ENCODE measurements at regions not wholly inside any gene's neighbourhood (a gene's known extent, or its start where the extent isn't known, plus 50 kb on each side); places are given as distances from the start of the nearest gene placed in this dataset.

- no peak for DNase-seq
These were observed 601.1 kb upstream of the SETBP1 start for GRCh38 chr18:44079606-44080005.

GRCh38 chr18:44080054-44080453, 600.6 kb upstream of the SETBP1 start:
- DNase-seq, result no peak

GRCh38 chr18:44089732-44090131, 591.0 kb upstream of the SETBP1 start:
- DNase-seq, result no peak

- DNase-seq, result no peak
These were observed 590.2 kb upstream of the SETBP1 start for GRCh38 chr18:44090453-44090852.

- no peak for DNase-seq
These were observed 587.4 kb upstream of the SETBP1 start for GRCh38 chr18:44093253-44093652.

- DNase-seq, result no peak
These were observed 584.7 kb upstream of the SETBP1 start for GRCh38 chr18:44096016-44096415.

GRCh38 chr18:44098551-44099098, 582.1 kb upstream of the SETBP1 start:
- no peak for DNase-seq

- no peak for DNase-seq
These were observed 573.5 kb upstream of the SETBP1 start for GRCh38 chr18:44107187-44107586.

- no peak for DNase-seq
These were observed 569.4 kb upstream of the SETBP1 start for GRCh38 chr18:44111337-44111736.

GRCh38 chr18:44117821-44118220, 562.9 kb upstream of the SETBP1 start:
- no peak for DNase-seq

GRCh38 chr18:44119607-44120006, 561.1 kb upstream of the SETBP1 start:
- no peak for DNase-seq

- no peak for DNase-seq
These were observed 556.9 kb upstream of the SETBP1 start for GRCh38 chr18:44123743-44124142.

- DNase-seq, result no peak
These were observed 555.2 kb upstream of the SETBP1 start for GRCh38 chr18:44125446-44125845.

GRCh38 chr18:44126598-44126997, 554.1 kb upstream of the SETBP1 start:
- no peak for DNase-seq

GRCh38 chr18:44128365-44128764, 552.3 kb upstream of the SETBP1 start:
- DNase-seq, result no peak

- no peak for DNase-seq
These were observed 550.2 kb upstream of the SETBP1 start for GRCh38 chr18:44130376-44130942.

GRCh38 chr18:44133483-44133882, 547.2 kb upstream of the SETBP1 start:
- DNase-seq, result no peak

- no peak for DNase-seq
These were observed 546.2 kb upstream of the SETBP1 start for GRCh38 chr18:44134447-44134846.

GRCh38 chr18:44135741-44136140, 544.9 kb upstream of the SETBP1 start:
- no peak for DNase-seq

GRCh38 chr18:44136326-44136725, 544.4 kb upstream of the SETBP1 start:
- DNase-seq, result no peak

GRCh38 chr18:44143072-44143471, 537.6 kb upstream of the SETBP1 start:
- DNase-seq, result no peak

- DNase-seq, result no peak
These were observed 531.0 kb upstream of the SETBP1 start for GRCh38 chr18:44149706-44150105.

GRCh38 chr18:44153981-44154380, 526.7 kb upstream of the SETBP1 start:
- DNase-seq, result no peak

GRCh38 chr18:44156126-44156525, 524.6 kb upstream of the SETBP1 start:
- DNase-seq, result no peak

GRCh38 chr18:44156776-44157335, 523.8 kb upstream of the SETBP1 start:
- DNase-seq, result no peak

All from CD4-positive, alpha-beta T cell treated with Interleukin-10 for 1 hour (primary cell).